ENCODE measurements at regions not wholly inside any gene's neighbourhood (a gene's known extent, or its start where the extent isn't known, plus 50 kb on each side); places are given as distances from the start of the nearest gene placed in this dataset.

DNA sequence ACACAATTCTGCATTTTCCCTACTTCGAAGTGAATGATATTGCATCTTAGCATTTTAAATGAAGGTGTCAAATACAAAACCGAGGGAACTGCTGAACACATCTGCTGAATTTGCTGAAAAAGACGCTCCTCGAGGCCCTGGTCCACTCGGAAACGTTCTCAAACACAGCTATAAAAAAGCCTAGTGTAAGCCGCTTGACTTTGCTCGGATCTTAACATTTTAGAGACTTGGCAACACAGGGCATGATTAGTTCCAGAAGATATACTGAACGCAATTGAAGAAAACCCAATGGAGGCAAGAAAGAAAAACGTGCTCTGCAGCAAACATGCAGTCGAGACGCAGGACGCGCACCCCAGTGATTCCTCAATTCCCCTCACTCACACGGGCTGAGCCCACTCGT, 506.4 kb upstream of the AMELY start:
- FAIRE-seq, result no peak
- DNase-seq (ENCODE audit: low read depth in 1 of 2, low spot score in 2 of 2), result no peak
- no peaks in the 10 kb centered on the region; a peak in 1 of 7 replicates for H3K4me1 ChIP-seq (replicated peaks in 1 of 4; ENCODE audit: control insufficient read depth in 3 of 4, insufficient read depth in 4 of 4, low read length in 3 of 4)
- no peaks in the 10 kb centered on the region for H3K9me3 ChIP-seq (ENCODE audit: insufficient read depth in 2 of 2, low read depth in 1 of 2, low read length in 1 of 2)
- H2BK5ac ChIP-seq (ENCODE audit: low read depth, low read length), result no peak overlapping the region
- no peak overlapping the region for H3K27ac ChIP-seq (ENCODE audit: low read depth, low read length)
- no peak overlapping the region for H3K9ac ChIP-seq (replicated peaks in 1 of 4; ENCODE audit: extremely low read depth in 1 of 4, low read depth in 3 of 4, low read length in 3 of 4)
- ChIA-PET CTCF (ENCODE audit: partially characterized antibody) (no interaction called here), POLR2A (ENCODE audit: partially characterized antibody) (no interaction called here)
- H4K8ac ChIP-seq (ENCODE audit: extremely low read depth, insufficient read depth, low read length), result no peak overlapping the region
- H3K4me2 ChIP-seq (ENCODE audit: insufficient read depth in 1 of 2, low read depth in 2 of 2, low read length in 2 of 2), result no peak overlapping the region
- no peak overlapping the region for H2BK120ac ChIP-seq (replicated peaks; ENCODE audit: low read depth, low read length)
- no peak overlapping the region for H3K4me3 ChIP-seq (ENCODE audit: extremely low read depth in 1 of 4, insufficient read depth in 2 of 4, low read depth in 3 of 4, low read length in 4 of 4)
- no peak overlapping the region for H3K4ac ChIP-seq (replicated peaks; ENCODE audit: insufficient read length, low read depth, low read length)
- H3K27me3 ChIP-seq (replicated peaks in 1 of 4; ENCODE audit: control insufficient read depth in 3 of 4, extremely low read depth in 1 of 4, insufficient read depth in 3 of 4, low read length in 3 of 4), result no peaks in the 10 kb centered on the region
- no peak overlapping the region for H2BK15ac ChIP-seq (ENCODE audit: low read length)
- no peak overlapping the region for H2BK12ac ChIP-seq (ENCODE audit: low read depth, low read length)
- H3K14ac ChIP-seq (ENCODE audit: insufficient read length), result no peak overlapping the region
- H4K5ac ChIP-seq (ENCODE audit: insufficient read length, low read depth, low read length), result no peak overlapping the region
- H3K23me2 ChIP-seq (ENCODE audit: low read depth, low read length), result no peaks in the 10 kb centered on the region
- no peak overlapping the region for H2BK20ac ChIP-seq (ENCODE audit: low read length)
- no peak overlapping the region for H3K56ac ChIP-seq (replicated peaks; ENCODE audit: insufficient read length, low read depth, low read length)
- no peak overlapping the region for H2AK5ac ChIP-seq (ENCODE audit: low read depth, low read length)
- no peak overlapping the region for H4K91ac ChIP-seq (replicated peaks; ENCODE audit: insufficient read length, low read length)
- no peaks in the 10 kb centered on the region for H3K79me1 ChIP-seq (ENCODE audit: low read depth, low read length)
- H3K23ac ChIP-seq (ENCODE audit: insufficient read length), result no peak overlapping the region
- no peaks in the 10 kb centered on the region for H4K20me1 ChIP-seq (replicated peaks in 1 of 2; ENCODE audit: control insufficient read depth in 1 of 2, insufficient read depth in 2 of 2, low read length in 2 of 2)
- WGBS, 2 experiments (ENCODE audit: extremely low coverage in 1 of 2, insufficient coverage in 1 of 2, insufficient read length in 1 of 2, insufficient replicate concordance in 2 of 2, low coverage in 1 of 2, low lambda C conversion rate in 2 of 2, missing lambda C conversion rate in 1 of 2), result 95% methylated on average over 13 of the region's 16 CpGs; no CpG with 5 or more reads in 1 of the 2 experiments
- no peak overlapping the region for H2AFZ ChIP-seq (ENCODE audit: low read length)
- no peaks in the 10 kb centered on the region for H3K36me3 ChIP-seq (ENCODE audit: control insufficient read depth in 2 of 4, insufficient read depth in 4 of 4, low read length in 3 of 4)
- no peak overlapping the region for H3K18ac ChIP-seq (ENCODE audit: extremely low read depth, low read length)
- no peaks in the 10 kb centered on the region for H3K79me2 ChIP-seq (ENCODE audit: control insufficient read depth in 1 of 2, insufficient read depth in 2 of 2, low read length in 2 of 2)
- no peak for TF ChIP-seq ATF3 (IDR thresholded peaks at IDR 0.05; ENCODE audit: insufficient read depth, low read depth, low read length)
- TF ChIP-seq NRF1 (IDR thresholded peaks at IDR 0.05; ENCODE audit: low read depth, low read length), result no peak
- TF ChIP-seq CBX5 (IDR thresholded peaks at IDR 0.05; ENCODE audit: low read depth, low read length), result no peak
- TF ChIP-seq CREB1 (IDR thresholded peaks at IDR 0.05), result no peak
- TF ChIP-seq BRCA1 (IDR thresholded peaks at IDR 0.05; ENCODE audit: low read depth, low read length), result no peak
- TF ChIP-seq ZNF274 (IDR thresholded peaks at IDR 0.05; ENCODE audit: borderline replicate concordance, extremely low read depth, low read length), result no peak
- no peak for TF ChIP-seq JUND (IDR thresholded peaks at IDR 0.05; ENCODE audit: low read length)
- TF ChIP-seq RFX5 (IDR thresholded peaks at IDR 0.05; ENCODE audit: borderline replicate concordance, low read depth, low read length), result no peak
- no peak for TF ChIP-seq TAF1 (IDR thresholded peaks at IDR 0.05; ENCODE audit: low read depth, low read length)
- no peak for TF ChIP-seq HDAC6 (IDR thresholded peaks at IDR 0.05; ENCODE audit: low read depth, low read length)
- no peak for TF ChIP-seq RNF2 (IDR thresholded peaks at IDR 0.05; ENCODE audit: borderline replicate concordance, low read depth, low read length, missing control alignments, poor library complexity, severe bottlenecking)
- no peak for TF ChIP-seq KDM1A (IDR thresholded peaks at IDR 0.05; ENCODE audit: borderline replicate concordance, low read length)
- no peak for TF ChIP-seq KDM4A (IDR thresholded peaks at IDR 0.05; ENCODE audit: low read depth, low read length, severe bottlenecking)
- no peak for TF ChIP-seq CBX8 (IDR thresholded peaks at IDR 0.05; ENCODE audit: borderline replicate concordance, low read depth, low read length)
- TF ChIP-seq CEBPB (IDR thresholded peaks at IDR 0.05; ENCODE audit: low read depth, low read length), result no peak
- no peak for TF ChIP-seq PHF8 (conservative IDR thresholded peaks at IDR 0.05; ENCODE audit: low read depth, low read length)

Measured in H1 (cell line).